ENCODE measurements at regions not wholly inside any gene's neighbourhood (a gene's known extent, or its start where the extent isn't known, plus 50 kb on each side); places are given as distances from the start of the nearest gene placed in this dataset.

GRCh38 chr5:42337607-42338006, 85.6 kb upstream of the GHR start:
- Histone ChIP-seq H2AFZ (ENCODE audit: low read length) (no peak overlapping the region), H3K4me2 (ENCODE audit: low read depth, low read length) (no peak overlapping the region), H3K9ac (ENCODE audit: low read length) (no peak overlapping the region), H4K20me1 (ENCODE audit: insufficient read depth, low read length) (no peaks in the 10 kb centered on the region), H3K36me3 (replicated peaks; ENCODE audit: insufficient read depth, low read length) (no peaks in the 10 kb centered on the region), H3K4me3 (ENCODE audit: low read length) (no peak overlapping the region), H3F3A (ENCODE audit: insufficient read depth, low read length) (no peaks in the 10 kb centered on the region), H3K4me1 (ENCODE audit: low read length) (peaks cover 6% of the 10 kb centered on the region; the same call in 1 of the 2 replicates), H3K9me2 (replicated peaks; ENCODE audit: insufficient read depth, low read length) (no peaks in the 10 kb centered on the region), H3K27me3 (replicated peaks; ENCODE audit: insufficient read depth, low read length) (no peaks in the 10 kb centered on the region), H3K9me3 (replicated peaks; ENCODE audit: insufficient read depth, low read length) (no peaks in the 10 kb centered on the region), H3K79me2 (ENCODE audit: low read length) (no peaks in the 10 kb centered on the region), H3K27ac (ENCODE audit: low read length) (no peak overlapping the region)
- TF ChIP-seq EZH2 (optimal IDR thresholded peaks at IDR 0.05; ENCODE audit: low read depth, low read length) (no peak), EZH2phosphoT487 (IDR thresholded peaks at IDR 0.05; ENCODE audit: low read length) (no peak), CTCF (IDR thresholded peaks at IDR 0.05; ENCODE audit: low read length) (no peak)
- peak; percentile 43 for DNase-seq

DNA sequence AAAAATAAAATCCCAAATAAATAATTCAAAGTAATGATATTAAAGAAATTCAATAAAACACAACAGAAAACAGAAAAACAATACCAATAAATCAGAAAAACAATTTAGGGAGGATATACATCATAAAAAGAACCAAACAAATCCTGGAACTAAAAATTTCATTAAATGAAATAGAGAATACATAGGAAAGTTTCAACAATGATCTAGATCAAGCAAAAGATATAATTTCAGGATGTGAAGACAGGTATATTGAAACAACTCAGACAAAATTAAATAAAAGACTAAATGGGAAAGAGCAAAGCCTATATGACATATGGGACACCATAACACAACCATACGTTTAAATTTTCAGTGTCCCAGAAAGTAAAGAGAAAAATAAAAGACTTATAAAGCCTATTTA, 85.1 kb upstream of the GHR start:
- TF ChIP-seq CTCF (IDR thresholded peaks at IDR 0.05; ENCODE audit: low read length), result no peak
- no peak for TF ChIP-seq EZH2 (optimal IDR thresholded peaks at IDR 0.05; ENCODE audit: low read depth, low read length)
- TF ChIP-seq EZH2phosphoT487 (IDR thresholded peaks at IDR 0.05; ENCODE audit: low read length), result no peak
- Histone ChIP-seq H3K4me3 (ENCODE audit: low read length) (no peak overlapping the region), H3K27ac (ENCODE audit: low read length) (no peak overlapping the region), H3K9me2 (replicated peaks; ENCODE audit: insufficient read depth, low read length) (no peaks in the 10 kb centered on the region), H3K27me3 (replicated peaks; ENCODE audit: insufficient read depth, low read length) (no peaks in the 10 kb centered on the region), H2AFZ (ENCODE audit: low read length) (no peak overlapping the region), H3K79me2 (ENCODE audit: low read length) (no peaks in the 10 kb centered on the region), H3K9ac (ENCODE audit: low read length) (no peak overlapping the region), H3F3A (ENCODE audit: insufficient read depth, low read length) (no peaks in the 10 kb centered on the region), H3K9me3 (replicated peaks; ENCODE audit: insufficient read depth, low read length) (no peaks in the 10 kb centered on the region), H3K36me3 (replicated peaks; ENCODE audit: insufficient read depth, low read length) (no peaks in the 10 kb centered on the region), H3K4me1 (ENCODE audit: low read length) (peaks cover 6% of the 10 kb centered on the region; the same call in 1 of the 2 replicates), H3K4me2 (ENCODE audit: low read depth, low read length) (no peak overlapping the region), H4K20me1 (ENCODE audit: insufficient read depth, low read length) (no peaks in the 10 kb centered on the region)
- DNase-seq, result no peak

GRCh38 chr5:42349163-42349562, 74.1 kb upstream of the GHR start:
- no peaks in the 10 kb centered on the region for H3K79me2 ChIP-seq (ENCODE audit: low read length)
- no peak overlapping the region for H2AFZ ChIP-seq (ENCODE audit: low read length)
- H3K9ac ChIP-seq (ENCODE audit: low read length), result no peak overlapping the region
- no peaks in the 10 kb centered on the region for H3K9me3 ChIP-seq (replicated peaks; ENCODE audit: insufficient read depth, low read length)
- DNase-seq, result no peak
- H3K4me3 ChIP-seq (ENCODE audit: low read length), result no peak overlapping the region
- no peaks in the 10 kb centered on the region for H3K9me2 ChIP-seq (replicated peaks; ENCODE audit: insufficient read depth, low read length)
- H3K4me1 ChIP-seq (ENCODE audit: low read length), result no peaks in the 10 kb centered on the region
- no peaks in the 10 kb centered on the region for H3K27me3 ChIP-seq (replicated peaks; ENCODE audit: insufficient read depth, low read length)
- H4K20me1 ChIP-seq (ENCODE audit: insufficient read depth, low read length), result no peaks in the 10 kb centered on the region
- TF ChIP-seq CTCF (IDR thresholded peaks at IDR 0.05; ENCODE audit: low read length) (no peak), EZH2phosphoT487 (IDR thresholded peaks at IDR 0.05; ENCODE audit: low read length) (no peak), EZH2 (optimal IDR thresholded peaks at IDR 0.05; ENCODE audit: low read depth, low read length) (no peak)
- H3F3A ChIP-seq (ENCODE audit: insufficient read depth, low read length), result no peaks in the 10 kb centered on the region
- no peak overlapping the region for H3K4me2 ChIP-seq (ENCODE audit: low read depth, low read length)
- no peaks in the 10 kb centered on the region for H3K36me3 ChIP-seq (replicated peaks; ENCODE audit: insufficient read depth, low read length)
- no peak overlapping the region for H3K27ac ChIP-seq (ENCODE audit: low read length)
